Neural progenitor cell (in vitro differentiated cells): ENCODE measurements at regions not wholly inside any gene's neighbourhood (a gene's known extent, or its start where the extent isn't known, plus 50 kb on each side); places are given as distances from the start of the nearest gene placed in this dataset.
"Not testable (repeated sequence)": the region's sequence is repeated elsewhere in the genome, so short reads cannot be mapped to it uniquely, and the experiment has no call there.

ENCODE experiments used
- DNase-seq: peaks from one replicate; pipeline ENCODE4 v3.0.0-alpha.2; 2016; ENCODE audit warnings: low spot score
- H2AFZ ChIP-seq: fragments of 200-600 bp; sonication (generic); replicated peaks from 2 replicates; pipeline ENCODE4 v1.6.1; 2016; ENCODE audit warnings: antibody characterized with exemption
- H3F3A ChIP-seq: fragments of 200-600 bp; sonication (generic); 2 replicates; pipeline ENCODE4 v1.6.1; 2016; ENCODE audit warnings: antibody characterized with exemption, low read depth
- H3K27ac ChIP-seq: fragments of 200-600 bp; sonication (generic); 2 replicates; pipeline ENCODE4 v1.5.1; 2016; ENCODE audit warnings: mild to moderate bottlenecking
- H3K27me3 ChIP-seq: fragments of 200-600 bp; sonication (generic); 2 replicates; pipeline ENCODE4 v1.6.1; 2016; ENCODE audit warnings: mild to moderate bottlenecking, moderate library complexity
- H3K36me3 ChIP-seq: fragments of 200-600 bp; sonication (generic); 2 replicates; pipeline ENCODE4 v1.5.1; 2016
- H3K4me1 ChIP-seq: fragments of 200-600 bp; sonication (generic); 2 replicates; pipeline ENCODE4 v1.6.1; 2016; ENCODE audit warnings: mixed run types
- H3K4me2 ChIP-seq: fragments of 200-600 bp; sonication (generic); 2 replicates; pipeline ENCODE4 v1.6.1; 2016
- H3K4me3 ChIP-seq: fragments of 200-600 bp; sonication (generic); 2 replicates; pipeline ENCODE4 v1.5.1; 2016
- H3K79me2 ChIP-seq: fragments of 200-600 bp; sonication (generic); 2 replicates; pipeline ENCODE4 v1.6.1; 2016; ENCODE audit warnings: low read depth
- H3K9ac ChIP-seq: fragments of 200-600 bp; sonication (generic); 2 replicates; pipeline ENCODE4 v1.6.1; 2016
- H3K9me3 ChIP-seq: fragments of 200-600 bp; sonication (generic); 2 replicates; pipeline ENCODE4 v1.5.1; 2016; ENCODE audit warnings: low read depth
- H4K20me1 ChIP-seq: fragments of 200-600 bp; sonication (generic); 2 replicates; pipeline ENCODE4 v1.6.1; 2016; ENCODE audit warnings: low read depth
- H3K27ac Mint-ChIP-seq: 3 replicates; pipeline ENCODE4 v1.8.0; 2021; ENCODE audit warnings: mixed read lengths
- H3K27me3 Mint-ChIP-seq: 2 replicates; pipeline ENCODE4 v1.8.0; 2022; ENCODE audit warnings: low read depth, mild to moderate bottlenecking, inconsistent platforms, moderate library complexity, mixed read lengths; ENCODE audit not compliant: insufficient read depth
- H3K36me3 Mint-ChIP-seq: 3 replicates; pipeline ENCODE4 v1.8.0; 2021; ENCODE audit warnings: mixed read lengths
- H3K4me1 Mint-ChIP-seq: 3 replicates; pipeline ENCODE4 v1.8.0; 2021; ENCODE audit warnings: mixed read lengths
- H3K4me3 Mint-ChIP-seq: 3 replicates; pipeline ENCODE4 v1.8.0; 2021; ENCODE audit warnings: mild to moderate bottlenecking, moderate library complexity, mixed read lengths
- H3K9me3 Mint-ChIP-seq: 3 replicates; pipeline ENCODE4 v1.8.0; 2020; ENCODE audit warnings: mixed read lengths
- CTCF ChIP-seq: fragments of 200-600 bp; sonication (generic); IDR thresholded peaks from 2 replicates; pipeline ENCODE4 v1.5.1; 2017; ENCODE audit warnings: antibody characterized with exemption, mild to moderate bottlenecking
- EZH2 ChIP-seq: fragments of 200-600 bp; sonication (generic); IDR thresholded peaks from 2 replicates; pipeline ENCODE4 v1.6.1; 2017; ENCODE audit warnings: antibody characterized with exemption, mild to moderate bottlenecking, moderate library complexity
- EZH2phosphoT487 ChIP-seq: fragments of 200-600 bp; sonication (generic); IDR thresholded peaks from 2 replicates; pipeline ENCODE4 v1.6.1; 2017; ENCODE audit warnings: antibody characterized with exemption

GRCh38 chr4:67282749-67283148 lies 262.6 kb downstream of the CENPC start:
- Histone ChIP-seq H3K27ac (no peak overlapping the region), H4K20me1 (no peaks in the 10 kb centered on the region), H3K4me3 (no peak overlapping the region), H3K36me3 (no peaks in the 10 kb centered on the region), H3K4me2 (no peak overlapping the region), H3K9me3 (no peaks in the 10 kb centered on the region), H3K4me1 (no peaks in the 10 kb centered on the region), H3K79me2 (no peaks in the 10 kb centered on the region), H2AFZ (no peak overlapping the region), H3F3A (no peaks in the 10 kb centered on the region), H3K9ac (no peak overlapping the region), H3K27me3 (no peaks in the 10 kb centered on the region)
- DNase-seq = no peak
- TF ChIP-seq EZH2 (no peak), CTCF (no peak), EZH2phosphoT487 (no peak)
- Mint-ChIP-seq H3K9me3 (peaks cover 15% of the 10 kb centered on the region), H3K27me3 (no peaks in the 10 kb centered on the region), H3K36me3 (peaks cover 4% of the 10 kb centered on the region), H3K27ac (no peak overlapping the region), H3K4me3 (no peak overlapping the region), H3K4me1 (no peaks in the 10 kb centered on the region)

- no peaks in the 10 kb centered on the region for H3K36me3 ChIP-seq
- H4K20me1 ChIP-seq = no peaks in the 10 kb centered on the region
- H3K36me3 Mint-ChIP-seq = no peaks in the 10 kb centered on the region
- H3K9ac ChIP-seq = no peak overlapping the region
- no peaks in the 10 kb centered on the region for H3K79me2 ChIP-seq
- DNase-seq = no peak
- no peak overlapping the region for H3K4me2 ChIP-seq
- H3K9me3 ChIP-seq = no peaks in the 10 kb centered on the region
- no peak for TF ChIP-seq EZH2
- TF ChIP-seq CTCF = no peak
- no peak for TF ChIP-seq EZH2phosphoT487
- no peaks in the 10 kb centered on the region for H3K4me1 Mint-ChIP-seq
- no peak overlapping the region for H3K27ac ChIP-seq
- no peaks in the 10 kb centered on the region for H3K4me1 ChIP-seq
- H3K4me3 Mint-ChIP-seq = no peak overlapping the region
- peaks cover 18% of the 10 kb centered on the region for H3K9me3 Mint-ChIP-seq
- no peaks in the 10 kb centered on the region for H3K27me3 Mint-ChIP-seq
- H3F3A ChIP-seq = no peaks in the 10 kb centered on the region
- no peak overlapping the region for H3K27ac Mint-ChIP-seq
- no peak overlapping the region for H2AFZ ChIP-seq
- no peak overlapping the region for H3K4me3 ChIP-seq
- H3K27me3 ChIP-seq = no peaks in the 10 kb centered on the region
Measured at GRCh38 chr4:67275179-67275750, 270.0 kb downstream of the CENPC start.

GRCh38 chr4:67274671-67275070 lies 270.6 kb downstream of the CENPC start:
- not testable (repeated sequence) for H3K36me3 Mint-ChIP-seq, H3K27me3 Mint-ChIP-seq

GRCh38 chr4:67273666-67274065 lies 271.6 kb downstream of the CENPC start:
- no peaks in the 10 kb centered on the region for H3K9me3 ChIP-seq
- Mint-ChIP-seq H3K27ac (no peak overlapping the region), H3K4me3 (no peak overlapping the region), H3K27me3 (peaks cover 4% of the 10 kb centered on the region), H3K9me3 (peaks cover 23% of the 10 kb centered on the region), H3K36me3 (no peaks in the 10 kb centered on the region), H3K4me1 (no peaks in the 10 kb centered on the region)
- H3K27me3 ChIP-seq = no peaks in the 10 kb centered on the region
- no peaks in the 10 kb centered on the region for H3K36me3 ChIP-seq
- TF ChIP-seq EZH2 = no peak
- no peak for TF ChIP-seq CTCF
- TF ChIP-seq EZH2phosphoT487 = no peak
- H3K4me2 ChIP-seq = no peak overlapping the region
- no peaks in the 10 kb centered on the region for H3K4me1 ChIP-seq
- no peak overlapping the region for H2AFZ ChIP-seq
- H4K20me1 ChIP-seq = no peaks in the 10 kb centered on the region
- DNase-seq = no peak
- no peaks in the 10 kb centered on the region for H3K79me2 ChIP-seq
- H3K9ac ChIP-seq = no peak overlapping the region
- no peaks in the 10 kb centered on the region for H3F3A ChIP-seq
- H3K4me3 ChIP-seq = no peak overlapping the region
- H3K27ac ChIP-seq = no peak overlapping the region

More at GRCh38 chr4:67274671-67275070, 270.6 kb downstream of the CENPC start:
- not testable (repeated sequence) for H3K79me2 ChIP-seq, H3K36me3 ChIP-seq, H3K4me2 ChIP-seq, H3K9me3 ChIP-seq, H3K27ac ChIP-seq, H4K20me1 ChIP-seq, H3K4me3 ChIP-seq, H3F3A ChIP-seq, H3K4me1 Mint-ChIP-seq, H3K4me3 Mint-ChIP-seq, H3K27me3 ChIP-seq, DNase-seq, H2AFZ ChIP-seq, H3K27ac Mint-ChIP-seq, H3K4me1 ChIP-seq, H3K9ac ChIP-seq
- H3K9me3 Mint-ChIP-seq = peaks cover 20% of the 10 kb centered on the region
